Stimulated activated effector memory CD8-positive, alpha-beta T cell treated with anti-CD3 and anti-CD28 coated beads, Interleukin-12 subunit alpha, Interleukin-12 subunit beta, amount 100 ng/mL, for 72 hours (primary cell): ENCODE measurements at regions not wholly inside any gene's neighbourhood (a gene's known extent, or its start where the extent isn't known, plus 50 kb on each side); places are given as distances from the start of the nearest gene placed in this dataset.

Experiments
- ATAC-seq: fragments of 150-1000 bp; cut with Tn5 transposase; 2 replicates; pipeline ENCODE4 v1.10.0; 2021
- DNase-seq, 2 donors: peaks; one replicate each; pipeline ENCODE4 v3.0.0; 2021 to 2022; ENCODE audit warnings: low spot score in 2 of 2
- H3K27ac Mint-ChIP-seq: one replicate; pipeline ENCODE4 v1.8.0; 2022; ENCODE audit warnings: mild to moderate bottlenecking, mixed read lengths
- H3K36me3 Mint-ChIP-seq: one replicate; pipeline ENCODE4 v1.8.0; 2022; ENCODE audit warnings: mild to moderate bottlenecking, mixed read lengths
- H3K4me1 Mint-ChIP-seq: one replicate; pipeline ENCODE4 v1.8.0; 2022; ENCODE audit warnings: mixed read lengths
- H3K4me3 Mint-ChIP-seq: one replicate; pipeline ENCODE4 v1.8.0; 2022; ENCODE audit warnings: mild to moderate bottlenecking, mixed read lengths
- H3K9me3 Mint-ChIP-seq: one replicate; pipeline ENCODE4 v1.8.0; 2022; ENCODE audit warnings: mixed read lengths

DNA sequence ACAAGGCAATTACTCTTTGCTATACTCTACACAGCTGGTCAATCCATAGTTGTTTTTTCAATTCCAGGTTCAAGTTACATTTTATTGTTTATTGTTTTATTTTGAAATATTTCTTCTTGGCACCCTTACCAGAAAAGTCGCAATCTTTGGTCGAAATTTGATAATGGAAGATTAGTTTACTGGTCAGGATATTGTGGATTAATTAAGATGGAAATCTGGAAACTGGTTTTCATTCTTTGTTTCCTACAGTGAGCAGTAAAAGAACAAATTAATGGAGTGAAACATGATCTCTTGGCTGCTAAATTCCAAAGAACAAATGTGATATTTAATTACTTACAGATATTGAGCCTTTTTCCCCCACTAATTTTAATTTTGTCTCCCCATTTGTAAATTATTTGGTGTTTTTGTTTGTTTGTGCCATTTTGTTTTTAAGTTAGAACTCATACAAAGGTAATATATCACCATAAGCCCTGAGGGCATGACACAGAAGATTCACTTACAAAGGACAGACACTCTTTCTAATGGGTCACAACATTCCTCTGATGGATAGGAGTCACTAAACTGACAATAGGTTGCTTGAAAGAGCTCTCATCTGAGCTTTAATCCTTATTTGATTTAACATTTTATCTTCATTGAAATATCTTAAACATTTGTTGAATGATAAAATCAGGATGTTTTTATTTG, 700.2 kb downstream of the KCNJ2 start:
- DNase-seq (no peak), ATAC-seq (no peak)
- Mint-ChIP-seq H3K9me3 (no peaks in the 10 kb centered on the region), H3K4me1 (no peaks in the 10 kb centered on the region), H3K27ac (no peak overlapping the region), H3K36me3 (no peaks in the 10 kb centered on the region), H3K4me3 (no peak overlapping the region)

DNA sequence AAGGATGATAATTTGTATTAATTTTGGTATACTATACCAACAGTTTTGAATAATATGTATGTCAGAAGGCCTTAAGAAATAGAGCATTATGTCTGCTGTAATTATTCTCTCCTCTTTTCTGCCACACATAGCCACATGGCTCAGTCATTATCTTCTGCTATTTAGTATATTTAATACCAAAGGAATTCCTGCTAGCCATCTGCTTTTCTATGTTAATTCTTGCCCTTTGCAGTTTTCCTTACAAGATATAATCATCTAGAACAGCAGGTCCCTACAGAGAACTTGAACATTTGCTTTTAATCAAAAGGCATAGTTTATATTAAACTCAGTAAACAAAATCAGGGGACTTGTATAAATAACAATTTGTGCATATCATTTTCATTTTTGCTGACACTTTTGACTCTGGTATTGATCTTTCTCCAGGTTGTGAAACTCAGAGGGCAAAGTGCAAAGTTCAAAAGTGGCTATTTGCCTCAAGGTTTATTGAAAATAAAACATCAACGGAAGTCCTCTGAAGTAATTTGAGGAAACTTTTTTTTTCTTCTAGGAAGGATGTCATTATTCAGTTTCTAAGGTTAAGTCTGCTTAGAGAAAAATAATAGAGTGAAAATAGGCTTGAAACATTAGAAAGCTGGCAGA, 702.0 kb downstream of the KCNJ2 start:
- no peak overlapping the region for H3K4me3 Mint-ChIP-seq
- no peak overlapping the region for H3K27ac Mint-ChIP-seq
- no peaks in the 10 kb centered on the region for H3K36me3 Mint-ChIP-seq
- ATAC-seq (no peak), DNase-seq (no peak)
- H3K4me1 Mint-ChIP-seq: no peaks in the 10 kb centered on the region
- peaks cover 4% of the 10 kb centered on the region for H3K9me3 Mint-ChIP-seq

GRCh38 chr17:70872103-70872502, 702.8 kb downstream of the KCNJ2 start:
- no peaks in the 10 kb centered on the region for H3K36me3 Mint-ChIP-seq
- H3K4me3 Mint-ChIP-seq: no peak overlapping the region
- H3K27ac Mint-ChIP-seq: no peak overlapping the region
- peaks cover 7% of the 10 kb centered on the region for H3K9me3 Mint-ChIP-seq
- DNase-seq: no peak
- no peaks in the 10 kb centered on the region for H3K4me1 Mint-ChIP-seq
- no peak for ATAC-seq

DNA sequence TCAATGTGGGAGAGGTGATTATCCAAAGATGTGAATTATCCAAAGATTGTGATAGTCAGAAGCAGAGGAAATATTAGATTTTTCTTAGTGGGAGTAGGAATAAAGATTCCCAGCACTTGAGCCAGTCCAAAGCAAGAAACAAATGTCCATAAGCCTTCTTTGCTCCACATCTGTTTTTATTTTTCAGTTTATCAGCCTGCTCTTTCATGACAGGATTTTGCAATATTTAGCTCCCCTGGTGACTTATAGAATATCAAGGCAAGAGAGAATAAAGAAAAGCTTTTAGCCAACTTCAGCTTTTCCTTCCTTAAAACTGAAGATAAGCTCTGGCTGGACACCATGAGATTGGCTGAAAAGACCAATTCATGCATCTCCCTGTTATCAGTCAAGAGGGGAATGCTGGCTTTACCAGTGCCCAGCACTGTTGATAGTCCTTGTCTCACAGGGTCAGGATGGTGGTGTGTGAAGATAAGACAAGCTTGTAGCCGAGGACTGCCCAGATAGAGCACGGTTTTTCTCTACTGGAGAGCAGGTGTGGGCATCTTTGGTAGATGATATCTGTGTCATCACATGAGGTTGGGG, 706.5 kb downstream of the KCNJ2 start:
- Mint-ChIP-seq H3K36me3 (no peaks in the 10 kb centered on the region), H3K4me1 (no peaks in the 10 kb centered on the region), H3K4me3 (no peak overlapping the region), H3K27ac (no peak overlapping the region), H3K9me3 (peaks cover 15% of the 10 kb centered on the region)
- DNase-seq (no peak), ATAC-seq (no peak)

DNA sequence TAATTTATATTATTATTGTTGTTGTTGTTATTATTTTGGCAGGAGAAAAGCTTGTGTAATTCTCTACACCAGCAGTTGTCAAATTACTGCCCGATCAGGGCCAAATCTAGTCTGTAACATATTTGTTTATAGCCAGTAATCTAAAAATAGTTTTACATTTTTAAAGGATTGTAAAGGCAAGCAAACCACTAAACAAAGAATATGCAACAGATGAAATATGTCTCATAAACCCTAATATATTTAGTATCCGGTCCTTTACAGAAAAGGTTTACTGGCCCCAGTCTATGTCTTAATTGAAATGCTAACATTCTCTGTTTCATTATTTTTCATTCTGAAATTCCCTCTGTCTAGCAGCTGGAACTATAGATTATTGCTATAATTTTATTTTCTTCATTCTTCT, 709.5 kb downstream of the KCNJ2 start:
- H3K9me3 Mint-ChIP-seq: peaks cover 22% of the 10 kb centered on the region
- DNase-seq (no peak), ATAC-seq (no peak)
- H3K4me1 Mint-ChIP-seq: no peaks in the 10 kb centered on the region
- no peaks in the 10 kb centered on the region for H3K36me3 Mint-ChIP-seq
- H3K27ac Mint-ChIP-seq: no peak overlapping the region
- H3K4me3 Mint-ChIP-seq: no peak overlapping the region

GRCh38 chr17:70879401-70879800, 710.1 kb downstream of the KCNJ2 start:
- ATAC-seq (no peak), DNase-seq (no peak)
- H3K27ac Mint-ChIP-seq: no peak overlapping the region
- H3K36me3 Mint-ChIP-seq: no peaks in the 10 kb centered on the region
- no peaks in the 10 kb centered on the region for H3K4me1 Mint-ChIP-seq
- H3K4me3 Mint-ChIP-seq: no peak overlapping the region
- peaks cover 22% of the 10 kb centered on the region for H3K9me3 Mint-ChIP-seq

DNA sequence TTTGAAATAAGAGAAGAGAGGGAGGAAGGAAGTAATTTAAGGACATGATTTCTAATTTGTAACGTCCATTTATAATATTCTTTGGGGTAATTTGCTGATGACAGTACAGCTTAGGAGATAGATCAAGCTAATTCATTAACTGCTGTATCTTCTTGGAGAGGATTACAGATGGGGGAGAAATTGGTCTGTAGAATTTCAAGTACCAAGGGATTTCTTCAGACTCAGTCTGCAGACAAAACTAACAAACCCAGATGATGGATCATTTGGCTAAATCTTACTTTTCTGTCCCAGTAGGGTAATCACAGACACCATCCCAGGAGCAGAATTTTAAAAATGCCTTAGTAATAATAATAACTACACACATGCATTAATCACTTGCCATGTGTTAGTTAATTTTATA, 711.8 kb downstream of the KCNJ2 start:
- no peak overlapping the region for H3K27ac Mint-ChIP-seq
- H3K9me3 Mint-ChIP-seq: peaks cover 20% of the 10 kb centered on the region
- no peak overlapping the region for H3K4me3 Mint-ChIP-seq
- no peaks in the 10 kb centered on the region for H3K36me3 Mint-ChIP-seq
- no peak for DNase-seq
- H3K4me1 Mint-ChIP-seq: no peaks in the 10 kb centered on the region
- no peak for ATAC-seq

DNA sequence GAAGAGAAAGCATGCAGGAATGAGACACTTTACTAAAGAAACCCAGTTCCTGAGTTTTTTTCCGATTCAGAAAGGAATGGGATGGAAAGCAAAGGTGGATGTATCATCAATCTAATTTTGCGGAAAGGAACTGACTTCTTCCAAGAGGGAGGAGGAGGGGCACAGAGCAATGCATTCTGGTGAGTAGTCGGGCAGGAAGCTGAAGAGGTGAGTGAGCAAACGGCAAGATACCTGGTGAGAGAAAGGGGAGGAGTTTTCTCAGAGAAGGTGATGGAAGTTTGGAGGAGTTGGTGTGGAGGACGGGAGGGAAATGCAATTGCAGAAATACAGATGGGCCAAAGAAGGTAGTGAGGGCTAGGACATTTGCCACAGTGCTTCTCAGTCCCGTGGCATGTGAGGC, 713.2 kb downstream of the KCNJ2 start:
- no peak for DNase-seq
- no peaks in the 10 kb centered on the region for H3K36me3 Mint-ChIP-seq
- no peak overlapping the region for H3K27ac Mint-ChIP-seq
- ATAC-seq: no peak
- H3K4me3 Mint-ChIP-seq: no peak overlapping the region
- H3K4me1 Mint-ChIP-seq: no peaks in the 10 kb centered on the region
- peaks cover 15% of the 10 kb centered on the region for H3K9me3 Mint-ChIP-seq

- no peak overlapping the region for H3K4me3 Mint-ChIP-seq
- H3K27ac Mint-ChIP-seq: no peak overlapping the region
- DNase-seq (no peak), ATAC-seq (no peak)
- no peaks in the 10 kb centered on the region for H3K4me1 Mint-ChIP-seq
- H3K36me3 Mint-ChIP-seq: no peaks in the 10 kb centered on the region
- peaks cover 6% of the 10 kb centered on the region for H3K9me3 Mint-ChIP-seq
Measured at GRCh38 chr17:70886648-70887047, 717.3 kb downstream of the KCNJ2 start.

GRCh38 chr17:70888324-70888723, 719.0 kb downstream of the KCNJ2 start:
- no peaks in the 10 kb centered on the region for H3K4me1 Mint-ChIP-seq
- ATAC-seq (no peak), DNase-seq (no peak)
- H3K27ac Mint-ChIP-seq: no peak overlapping the region
- H3K9me3 Mint-ChIP-seq: peaks cover 1% of the 10 kb centered on the region
- H3K36me3 Mint-ChIP-seq: no peaks in the 10 kb centered on the region
- H3K4me3 Mint-ChIP-seq: no peak overlapping the region

- ATAC-seq (no peak), DNase-seq (no peak)
- H3K9me3 Mint-ChIP-seq: peaks cover 6% of the 10 kb centered on the region
- no peak overlapping the region for H3K27ac Mint-ChIP-seq
- H3K4me3 Mint-ChIP-seq: no peak overlapping the region
- no peaks in the 10 kb centered on the region for H3K4me1 Mint-ChIP-seq
- no peaks in the 10 kb centered on the region for H3K36me3 Mint-ChIP-seq
Measured at GRCh38 chr17:70891306-70891705, 722.0 kb downstream of the KCNJ2 start.

DNA sequence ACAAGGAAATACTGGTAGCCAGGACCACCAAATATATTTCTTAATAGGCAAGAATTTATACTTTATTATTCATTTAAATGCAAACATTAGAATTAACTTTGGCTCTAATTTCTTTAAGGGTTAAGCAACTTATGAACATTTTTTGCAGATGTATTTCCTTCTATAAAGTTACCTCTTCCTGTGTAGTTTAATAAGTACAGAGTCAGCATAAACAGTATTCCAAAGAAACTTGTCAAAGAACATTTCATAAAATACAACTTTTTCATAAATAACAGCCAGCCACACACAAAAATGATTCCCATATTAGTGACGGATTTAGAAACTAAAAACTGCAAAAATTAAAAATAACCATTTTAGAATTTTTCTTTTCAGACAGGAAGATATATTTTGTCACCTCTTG, 723.2 kb downstream of the KCNJ2 start:
- no peak overlapping the region for H3K4me3 Mint-ChIP-seq

DNA sequence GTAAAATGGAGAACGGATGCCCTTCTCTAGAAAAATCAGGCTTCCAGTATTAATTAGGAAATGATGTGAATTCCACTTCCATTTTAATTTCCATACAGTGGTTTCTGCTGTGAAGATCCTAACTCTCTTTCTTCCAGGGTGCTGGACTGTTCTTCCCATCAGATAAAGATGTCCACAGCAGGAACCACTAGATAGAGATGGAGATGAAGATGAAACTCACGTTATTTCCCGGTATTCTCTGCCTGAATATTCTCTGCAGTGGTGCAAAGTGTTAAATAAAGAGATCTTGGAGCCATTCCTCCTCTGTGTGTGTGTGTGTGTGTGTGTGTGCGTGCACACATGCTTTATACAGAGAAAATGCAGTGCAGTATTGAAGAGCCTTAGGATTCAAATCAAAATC, 727.5 kb downstream of the KCNJ2 start:
- peaks cover 9% of the 10 kb centered on the region for H3K9me3 Mint-ChIP-seq
- DNase-seq (no peak), ATAC-seq (no peak)
- no peak overlapping the region for H3K27ac Mint-ChIP-seq
- no peaks in the 10 kb centered on the region for H3K36me3 Mint-ChIP-seq
- no peak overlapping the region for H3K4me3 Mint-ChIP-seq
- H3K4me1 Mint-ChIP-seq: no peaks in the 10 kb centered on the region

More for the DNA sequence above, 723.2 kb downstream of the KCNJ2 start:
- Mint-ChIP-seq H3K27ac (no peak overlapping the region), H3K4me1 (no peaks in the 10 kb centered on the region), H3K9me3 (peaks cover 6% of the 10 kb centered on the region), H3K36me3 (no peaks in the 10 kb centered on the region)
- ATAC-seq: no peak
- no peak for DNase-seq

- Mint-ChIP-seq H3K4me3 (no peak overlapping the region), H3K9me3 (peaks cover 9% of the 10 kb centered on the region), H3K36me3 (no peaks in the 10 kb centered on the region), H3K27ac (no peak overlapping the region), H3K4me1 (no peaks in the 10 kb centered on the region)
- ATAC-seq (no peak), DNase-seq (no peak)
Measured at GRCh38 chr17:70897446-70897845, 728.1 kb downstream of the KCNJ2 start.

DNA sequence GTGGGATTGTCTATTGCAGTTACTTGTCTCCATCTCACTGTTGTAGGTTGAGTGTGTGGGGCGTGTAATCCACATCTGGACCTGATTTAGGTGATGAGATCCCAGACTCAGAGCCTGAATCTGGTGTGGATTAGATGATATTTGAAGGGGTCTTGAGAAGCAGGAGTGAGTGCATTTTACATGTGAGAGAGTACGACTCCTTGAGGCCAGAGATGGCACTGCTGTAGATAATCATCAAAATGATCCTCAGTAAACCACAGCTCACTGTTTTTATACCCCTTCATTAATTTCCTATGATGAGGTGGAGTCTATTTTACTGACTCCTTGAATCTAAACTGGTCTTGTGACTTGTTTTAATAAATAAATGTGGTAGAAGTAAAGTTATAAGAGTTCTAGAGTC, 732.5 kb downstream of the KCNJ2 start:
- Mint-ChIP-seq H3K4me3 (no peak overlapping the region), H3K36me3 (no peaks in the 10 kb centered on the region), H3K4me1 (no peaks in the 10 kb centered on the region), H3K9me3 (peaks cover 6% of the 10 kb centered on the region), H3K27ac (no peak overlapping the region)
- ATAC-seq (no peak), DNase-seq (no peak)

DNA sequence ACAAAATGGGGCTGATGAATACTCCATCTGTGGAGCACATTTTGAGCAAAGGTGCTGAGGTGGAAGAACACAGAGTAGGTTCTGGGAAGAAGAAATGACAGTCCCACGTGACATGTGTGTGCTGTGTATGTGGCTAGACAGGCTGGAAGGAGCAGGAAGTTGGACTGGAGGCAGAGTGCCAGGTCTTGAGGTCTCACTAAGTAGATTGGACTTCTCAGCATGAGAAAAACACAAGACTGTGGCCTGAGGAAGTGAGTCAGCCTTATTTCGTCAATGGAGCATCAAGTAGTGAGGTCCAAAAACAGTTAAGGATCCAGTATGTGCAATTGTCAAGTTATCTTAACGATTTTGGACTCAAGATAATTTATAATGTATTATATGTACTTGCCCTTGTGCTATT, 736.5 kb downstream of the KCNJ2 start:
- ATAC-seq (no peak), DNase-seq (no peak)
- peaks cover 6% of the 10 kb centered on the region for H3K9me3 Mint-ChIP-seq
- no peaks in the 10 kb centered on the region for H3K4me1 Mint-ChIP-seq
- no peak overlapping the region for H3K27ac Mint-ChIP-seq
- no peak overlapping the region for H3K4me3 Mint-ChIP-seq
- no peaks in the 10 kb centered on the region for H3K36me3 Mint-ChIP-seq
